T-helper 1 cell treated with Interleukin-12 subunit alpha and Interleukin-12 subunit beta and Interleukin-4 antibody, amounts not matched to agents 30 ng/mL and 1 ng/mL, for 36 hours (primary cell): ENCODE measurements at regions not wholly inside any gene's neighbourhood (a gene's known extent, or its start where the extent isn't known, plus 50 kb on each side); places are given as distances from the start of the nearest gene placed in this dataset.
"Not testable (repeated sequence)": the region's sequence is repeated elsewhere in the genome, so short reads cannot be mapped to it uniquely, and the experiment has no call there.

Experiments used
- intact Hi-C: fragments of 100-400 bp; cut with micrococcal nuclease; formaldehyde crosslinking; loops from one replicate; pipeline ENCODE4 v1.15.1; 2024

- intact Hi-C loops = no loop called here
These were observed 848.9 kb downstream of the REEP3 start for GRCh38 chr10:64369885-64370773.

- intact Hi-C loops = no loop called here
These were observed 853.1 kb downstream of the REEP3 start for GRCh38 chr10:64374346-64374745.

- intact Hi-C loops = no loop called here
These were observed 855.0 kb downstream of the REEP3 start for GRCh38 chr10:64376167-64376566.

- intact Hi-C loops = no loop called here
These were observed 858.7 kb downstream of the REEP3 start for GRCh38 chr10:64379898-64380297.

- intact Hi-C loops = no loop called here
These were observed 864.2 kb downstream of the REEP3 start for GRCh38 chr10:64385355-64385754.

- intact Hi-C loops = no loop called here
These were observed 873.5 kb downstream of the REEP3 start for GRCh38 chr10:64394744-64395143.

- intact Hi-C loops = no loop called here
These were observed 875.0 kb downstream of the REEP3 start for GRCh38 chr10:64396105-64396708.

- intact Hi-C loops = no loop called here
These were observed 875.9 kb downstream of the REEP3 start for GRCh38 chr10:64397125-64397524.

- intact Hi-C loops = no loop called here
These were observed 887.4 kb downstream of the REEP3 start for GRCh38 chr10:64408391-64409183.

- intact Hi-C loops = no loop called here
These were observed 888.1 kb downstream of the REEP3 start for GRCh38 chr10:64409349-64409748.

- intact Hi-C loops = no loop called here
These were observed 894.8 kb downstream of the REEP3 start for GRCh38 chr10:64416011-64416410.

GRCh38 chr10:64419461-64419860 lies 898.3 kb downstream of the REEP3 start:
- intact Hi-C loops = no loop called here

- intact Hi-C loops = no loop called here
These were observed 905.5 kb downstream of the REEP3 start for GRCh38 chr10:64426745-64427144.

GRCh38 chr10:64430690-64431323 lies 909.6 kb downstream of the REEP3 start:
- intact Hi-C loops = no loop called here

- intact Hi-C loops = not testable (repeated sequence)
These were observed 920.7 kb downstream of the REEP3 start for GRCh38 chr10:64441872-64442271.

- intact Hi-C loops = no loop called here
These were observed 923.0 kb downstream of the REEP3 start for GRCh38 chr10:64444163-64444562.

GRCh38 chr10:64444564-64444963 lies 923.4 kb downstream of the REEP3 start:
- intact Hi-C loops = no loop called here

- intact Hi-C loops = no loop called here
These were observed 928.4 kb downstream of the REEP3 start for GRCh38 chr10:64449603-64450002.

- intact Hi-C loops = no loop called here
These were observed 929.1 kb downstream of the REEP3 start for GRCh38 chr10:64450312-64450711.

- intact Hi-C loops = no loop called here
These were observed 933.8 kb downstream of the REEP3 start for GRCh38 chr10:64454962-64455361.

GRCh38 chr10:64458306-64458705 lies 937.1 kb downstream of the REEP3 start:
- intact Hi-C loops = no loop called here

- intact Hi-C loops = no loop called here
These were observed 942.2 kb downstream of the REEP3 start for GRCh38 chr10:64463406-64463805.
